Astrocyte (in vitro differentiated cells and primary cell): ENCODE measurements at regions not wholly inside any gene's neighbourhood (a gene's known extent, or its start where the extent isn't known, plus 50 kb on each side); places are given as distances from the start of the nearest gene placed in this dataset.

Source experiments
- EZH2 ChIP-seq: IDR thresholded peaks from 2 replicates; pipeline ENCODE4 v1.6.1; 2012; ENCODE audit warnings: mild to moderate bottlenecking, low read length, inconsistent platforms; ENCODE audit not compliant: insufficient read depth
- TF ChIP-seq, protein P1 (sequence below): IDR thresholded peaks from 2 replicates; pipeline ENCODE4 v1.5.1; 2011; ENCODE audit warnings: low read depth, mild to moderate bottlenecking, inconsistent platforms, low read length, moderate library complexity; ENCODE audit not compliant: insufficient read depth

DNA sequence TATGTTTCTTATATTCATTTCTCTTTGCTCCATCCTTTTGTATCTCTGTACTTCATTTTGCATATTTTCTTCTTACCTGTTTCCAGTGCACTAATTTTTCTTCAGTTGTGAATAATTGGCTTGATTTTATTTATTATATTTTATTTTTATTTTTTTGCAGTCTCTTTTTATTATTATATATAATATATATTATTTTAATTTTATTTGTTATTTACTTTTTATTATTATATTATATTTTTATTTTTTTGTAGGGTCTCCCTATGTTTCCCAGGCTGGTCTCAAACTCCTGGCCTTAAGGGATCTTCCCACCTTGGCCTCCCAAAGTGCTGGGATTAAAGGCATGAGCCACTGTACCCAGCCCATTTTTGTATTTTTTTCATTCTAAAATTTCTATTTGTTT lies 213.1 kb upstream of the TSC22D2 start:
- TF ChIP-seq, protein P1, sequence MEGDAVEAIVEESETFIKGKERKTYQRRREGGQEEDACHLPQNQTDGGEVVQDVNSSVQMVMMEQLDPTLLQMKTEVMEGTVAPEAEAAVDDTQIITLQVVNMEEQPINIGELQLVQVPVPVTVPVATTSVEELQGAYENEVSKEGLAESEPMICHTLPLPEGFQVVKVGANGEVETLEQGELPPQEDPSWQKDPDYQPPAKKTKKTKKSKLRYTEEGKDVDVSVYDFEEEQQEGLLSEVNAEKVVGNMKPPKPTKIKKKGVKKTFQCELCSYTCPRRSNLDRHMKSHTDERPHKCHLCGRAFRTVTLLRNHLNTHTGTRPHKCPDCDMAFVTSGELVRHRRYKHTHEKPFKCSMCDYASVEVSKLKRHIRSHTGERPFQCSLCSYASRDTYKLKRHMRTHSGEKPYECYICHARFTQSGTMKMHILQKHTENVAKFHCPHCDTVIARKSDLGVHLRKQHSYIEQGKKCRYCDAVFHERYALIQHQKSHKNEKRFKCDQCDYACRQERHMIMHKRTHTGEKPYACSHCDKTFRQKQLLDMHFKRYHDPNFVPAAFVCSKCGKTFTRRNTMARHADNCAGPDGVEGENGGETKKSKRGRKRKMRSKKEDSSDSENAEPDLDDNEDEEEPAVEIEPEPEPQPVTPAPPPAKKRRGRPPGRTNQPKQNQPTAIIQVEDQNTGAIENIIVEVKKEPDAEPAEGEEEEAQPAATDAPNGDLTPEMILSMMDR = no peak
- no peak for TF ChIP-seq EZH2
